ENCODE measurements at regions not wholly inside any gene's neighbourhood (a gene's known extent, or its start where the extent isn't known, plus 50 kb on each side); places are given as distances from the start of the nearest gene placed in this dataset.

GRCh38 chr5:74183041-74183440, 457.5 kb downstream of the ENC1 start:
- CTCF ChIA-PET, result no interaction called here
- Histone ChIP-seq H3K4me3 (ENCODE audit: low read depth, low read length) (no peak overlapping the region), H3K36me3 (ENCODE audit: control insufficient read depth, insufficient read depth, low read length) (no peaks in the 10 kb centered on the region), H3K9me3 (no peaks in the 10 kb centered on the region), H3K27me3 (replicated peaks; ENCODE audit: control insufficient read depth, insufficient read depth, low read length) (no peaks in the 10 kb centered on the region), H3K4me1 (peaks cover 18% of the 10 kb centered on the region)
- intact Hi-C loops (cut with micrococcal nuclease; ENCODE audit: unreplicated experiment), result no loop called here
- POLR2A ChIA-PET, result no interaction called here
- no TSS peak for BruUV-seq (replicated peaks)
- Mint-ChIP-seq H3K27me3 (ENCODE audit: insufficient read depth, unreplicated experiment) (no peaks in the 10 kb centered on the region), H3K4me3 (ENCODE audit: unreplicated experiment) (no peak overlapping the region), H3K9me3 (ENCODE audit: unreplicated experiment) (no peaks in the 10 kb centered on the region), H3K27ac (ENCODE audit: unreplicated experiment) (no peak overlapping the region), H3K4me1 (ENCODE audit: low read depth, unreplicated experiment) (no peaks in the 10 kb centered on the region), H3K36me3 (ENCODE audit: insufficient read depth, unreplicated experiment) (no peaks in the 10 kb centered on the region)
- no peak for TF ChIP-seq CTCF (IDR thresholded peaks at IDR 0.05; ENCODE audit: insufficient read depth in 1 of 2, low read depth in 1 of 2, low read length in 1 of 2, severe bottlenecking in 1 of 2, unreplicated experiment in 1 of 2)
- DNase-seq, result no peak

GRCh38 chr5:74182603-74183002, 457.9 kb downstream of the ENC1 start:
- Histone ChIP-seq H3K9me3 (no peaks in the 10 kb centered on the region), H3K27me3 (replicated peaks; ENCODE audit: control insufficient read depth, insufficient read depth, low read length) (no peaks in the 10 kb centered on the region), H3K36me3 (ENCODE audit: control insufficient read depth, insufficient read depth, low read length) (no peaks in the 10 kb centered on the region), H3K4me1 (peaks cover 18% of the 10 kb centered on the region), H3K4me3 (ENCODE audit: low read depth, low read length) (no peak overlapping the region)
- POLR2A ChIA-PET, result no interaction called here
- no peak for DNase-seq
- Mint-ChIP-seq H3K36me3 (ENCODE audit: insufficient read depth, unreplicated experiment) (no peaks in the 10 kb centered on the region), H3K27me3 (ENCODE audit: insufficient read depth, unreplicated experiment) (no peaks in the 10 kb centered on the region), H3K27ac (ENCODE audit: unreplicated experiment) (no peak overlapping the region), H3K4me3 (ENCODE audit: unreplicated experiment) (no peak overlapping the region), H3K4me1 (ENCODE audit: low read depth, unreplicated experiment) (no peaks in the 10 kb centered on the region), H3K9me3 (ENCODE audit: unreplicated experiment) (no peaks in the 10 kb centered on the region)
- no TSS peak for BruUV-seq (replicated peaks)
- intact Hi-C loops (cut with micrococcal nuclease; ENCODE audit: unreplicated experiment), result no loop called here
- TF ChIP-seq CTCF (IDR thresholded peaks at IDR 0.05; ENCODE audit: insufficient read depth in 1 of 2, low read depth in 1 of 2, low read length in 1 of 2, severe bottlenecking in 1 of 2, unreplicated experiment in 1 of 2), result no peak
- CTCF ChIA-PET, result no interaction called here

- no peaks in the 10 kb centered on the region for H3K4me1 Mint-ChIP-seq (ENCODE audit: low read depth, unreplicated experiment)
- POLR2A ChIA-PET, result no interaction called here
Observed at GRCh38 chr5:74179701-74180100, 460.8 kb downstream of the ENC1 start.

More at GRCh38 chr5:74179701-74180100, 460.8 kb downstream of the ENC1 start:
- no peaks in the 10 kb centered on the region for H3K36me3 ChIP-seq (ENCODE audit: control insufficient read depth, insufficient read depth, low read length)
- no peaks in the 10 kb centered on the region for H3K36me3 Mint-ChIP-seq (ENCODE audit: insufficient read depth, unreplicated experiment)
- H3K27me3 Mint-ChIP-seq (ENCODE audit: insufficient read depth, unreplicated experiment), result no peaks in the 10 kb centered on the region
- H3K27me3 ChIP-seq (replicated peaks; ENCODE audit: control insufficient read depth, insufficient read depth, low read length), result no peaks in the 10 kb centered on the region
- H3K27ac Mint-ChIP-seq (ENCODE audit: unreplicated experiment), result no peak overlapping the region
- CTCF ChIA-PET, result no interaction called here
- no peak for TF ChIP-seq CTCF (IDR thresholded peaks at IDR 0.05; ENCODE audit: insufficient read depth in 1 of 2, low read depth in 1 of 2, low read length in 1 of 2, severe bottlenecking in 1 of 2, unreplicated experiment in 1 of 2)
- intact Hi-C loops (cut with micrococcal nuclease; ENCODE audit: unreplicated experiment), result no loop called here
- H3K9me3 Mint-ChIP-seq (ENCODE audit: unreplicated experiment), result no peaks in the 10 kb centered on the region
- H3K4me1 ChIP-seq, result peaks cover 18% of the 10 kb centered on the region
- no peak overlapping the region for H3K4me3 Mint-ChIP-seq (ENCODE audit: unreplicated experiment)
- H3K9me3 ChIP-seq, result no peaks in the 10 kb centered on the region
- H3K4me3 ChIP-seq (ENCODE audit: low read depth, low read length), result no peak overlapping the region
- no peak for DNase-seq
- BruUV-seq (replicated peaks), result no TSS peak
